GM12878 (cell line): ENCODE measurements at regions not wholly inside any gene's neighbourhood (a gene's known extent, or its start where the extent isn't known, plus 50 kb on each side); places are given as distances from the start of the nearest gene placed in this dataset.

Source experiments
- ATAC-seq: fragments of 200-7000 bp; cut with Tn5 transposase; 3 replicates; pipeline ENCODE4 v1.9.1; 2020; ENCODE audit warnings: mild to moderate bottlenecking, moderate library complexity
- BruUV-seq: library from RNA; stranded (reverse); fragments of 400-500 nt; replicated peaks from 2 replicates; lab custom pipeline; 2021; lab: Mats Ljungman, UMichigan
- CTCF ChIA-PET: fragments of 300-600 bp; sonication (Branson Sonifier 250); formaldehyde crosslinking; extraction: SDS; loops from one replicate; lab custom pipeline; 2021; ENCODE audit warnings: inconsistent platforms; lab: Yijun Ruan, JAX
- POLR2A ChIA-PET: fragments of 350-600 bp; formaldehyde crosslinking; extraction: SDS; loops from one replicate; lab custom pipeline; 2021; ENCODE audit warnings: inconsistent platforms; lab: Charles Lee
- RAD21 ChIA-PET: fragments of 300-600 bp; sonication (Branson Sonifier 250); formaldehyde crosslinking; loops from one replicate; lab custom pipeline; 2023; ENCODE audit warnings: antibody characterized with exemption; ENCODE audit not compliant: unreplicated experiment; lab: Charles Lee
- SMC1A ChIA-PET: fragments of 300-600 bp; sonication (Branson Sonifier 250); formaldehyde crosslinking; loops from one replicate; lab custom pipeline; 2023; ENCODE audit not compliant: unreplicated experiment, uncharacterized antibody; lab: Charles Lee
- DNase-seq: peaks from one replicate; pipeline ENCODE4 v3.0.0-alpha.2; 2011; ENCODE audit warnings: low read depth, low spot score
- FAIRE-seq: peaks from 3 replicates; lab custom pipeline; 2011; peaks lifted over from hg19 to GRCh38; lab: Jason Lieb, UNC
- H2AFZ ChIP-seq: 2 replicates; pipeline ENCODE4 v1.6.0; 2011; ENCODE audit warnings: low read depth, low read length, control low read depth; ENCODE audit not compliant: control insufficient read depth
- H3K27ac ChIP-seq: 2 replicates; pipeline ENCODE4 v1.5.1; 2011; ENCODE audit warnings: control low read depth; ENCODE audit not compliant: control insufficient read depth, insufficient read depth
- H3K27me3 ChIP-seq, 2 experiments: replicated peaks in 1 of 2; 2 replicates each; pipeline versions ENCODE4 v1.6.0 to v1.6.1; 2011; ENCODE audit warnings: low read length in 1 of 2; ENCODE audit not compliant: control insufficient read depth in 2 of 2, insufficient read depth in 2 of 2
- H3K36me3 ChIP-seq, 2 experiments: 2 replicates each; pipeline ENCODE4 v1.5.1; 2011; ENCODE audit warnings: low read length in 1 of 2; ENCODE audit not compliant: control insufficient read depth in 2 of 2, insufficient read depth in 2 of 2
- H3K4me1 ChIP-seq: 2 replicates; pipeline ENCODE4 v1.6.1; 2011; ENCODE audit warnings: mild to moderate bottlenecking, low read length, moderate library complexity, mixed read lengths; ENCODE audit not compliant: control insufficient read depth, insufficient read depth
- H3K4me2 ChIP-seq: 2 replicates; pipeline ENCODE4 v1.6.0; 2011; ENCODE audit warnings: control low read depth; ENCODE audit not compliant: control insufficient read depth, insufficient read depth
- H3K4me3 ChIP-seq: fragments of 200-600 bp; sonication (generic); 2 replicates; pipeline ENCODE4 v1.5.1; 2016
- H3K79me2 ChIP-seq: 2 replicates; pipeline ENCODE4 v1.6.0; 2011; ENCODE audit warnings: low read length; ENCODE audit not compliant: control insufficient read depth, insufficient read depth
- H3K9ac ChIP-seq: 2 replicates; pipeline ENCODE4 v1.8.0; 2011; ENCODE audit warnings: low read length, control low read depth, mixed read lengths; ENCODE audit not compliant: control insufficient read depth, insufficient read depth
- H3K9me3 ChIP-seq: replicated peaks from 3 replicates; pipeline ENCODE4 v1.5.1; 2011; ENCODE audit warnings: mild to moderate bottlenecking, low read length; ENCODE audit not compliant: control insufficient read depth, insufficient read depth
- H4K20me1 ChIP-seq: 2 replicates; pipeline ENCODE4 v1.6.0; 2011; ENCODE audit not compliant: control insufficient read depth, insufficient read depth
- BRCA1 ChIP-seq: IDR thresholded peaks from 2 replicates; pipeline ENCODE4 v1.6.1; 2011; ENCODE audit warnings: low read depth, low read length, improper control_type of control experiment
- EP300 ChIP-seq, 2 experiments: fragments of 150-350 bp in 1 of 2; IDR thresholded peaks; 2 replicates each; pipeline ENCODE4 v1.6.1; 2011 to 2012; ENCODE audit warnings: low read depth in 2 of 2, low read length in 2 of 2, borderline replicate concordance in 1 of 2, improper control_type of control experiment in 1 of 2, inconsistent platforms in 1 of 2; ENCODE audit not compliant: control insufficient read depth in 1 of 2
- EZH2 ChIP-seq: IDR thresholded peaks from 2 replicates; pipeline ENCODE4 v1.6.1; 2012; ENCODE audit warnings: low read depth, mild to moderate bottlenecking, control low read depth, inconsistent platforms, low read length, borderline replicate concordance; ENCODE audit not compliant: control insufficient read depth
- FOXK2 ChIP-seq: fragments of 450-650 bp; IDR thresholded peaks from 2 replicates; pipeline ENCODE4 v1.6.1; 2017; ENCODE audit warnings: mild to moderate bottlenecking, moderate library complexity
- IRF3 ChIP-seq: fragments of 450-650 bp; IDR thresholded peaks from 2 replicates; pipeline ENCODE4 v1.6.1; 2014; ENCODE audit warnings: mild to moderate bottlenecking
- MLLT1 ChIP-seq: fragments of 450-650 bp; IDR thresholded peaks from 2 replicates; pipeline ENCODE4 v1.6.1; 2016; ENCODE audit warnings: mild to moderate bottlenecking
- MTA2 ChIP-seq: fragments of 450-650 bp; IDR thresholded peaks from 2 replicates; pipeline ENCODE4 v1.6.1; 2016; ENCODE audit warnings: low read depth, mild to moderate bottlenecking, moderate library complexity
- MYC ChIP-seq: IDR thresholded peaks from 2 replicates; pipeline ENCODE4 v1.6.1; 2011; ENCODE audit warnings: mild to moderate bottlenecking, low read length, moderate library complexity, inconsistent platforms; ENCODE audit not compliant: insufficient read depth, insufficient replicate concordance, insufficient read length, severe bottlenecking
- PKNOX1 ChIP-seq: fragments of 450-650 bp; IDR thresholded peaks from 2 replicates; pipeline ENCODE4 v1.6.1; 2016; ENCODE audit warnings: mild to moderate bottlenecking
- RELB ChIP-seq: fragments of 450-650 bp; IDR thresholded peaks from 2 replicates; pipeline ENCODE4 v1.6.1; 2017; ENCODE audit warnings: low read depth, mild to moderate bottlenecking, moderate library complexity
- RFX5 ChIP-seq: IDR thresholded peaks from 2 replicates; pipeline ENCODE4 v1.6.1; 2011; ENCODE audit warnings: low read depth, low read length, improper control_type of control experiment
- SMAD5 ChIP-seq: IDR thresholded peaks from 2 replicates; pipeline ENCODE4 v1.6.1; 2016; ENCODE audit warnings: antibody characterized with exemption, low read depth
- SREBF2 ChIP-seq: IDR thresholded peaks from 2 replicates; pipeline ENCODE4 v1.6.1; 2012; ENCODE audit warnings: mild to moderate bottlenecking, low read length
- STAT1 ChIP-seq: fragments of 450-650 bp; conservative IDR thresholded peaks from 2 replicates; pipeline ENCODE4 v1.6.1; 2014; ENCODE audit warnings: antibody characterized with exemption, mild to moderate bottlenecking
- WGBS: methylation state at CpG from one replicate; pipeline ENCODE4 v1.1.6; 2016; ENCODE audit warnings: low lambda C conversion rate; ENCODE audit not compliant: insufficient replicate concordance, insufficient coverage; ENCODE audit errors: missing lambda C conversion rate; 5-methylcytosine and 5-hydroxymethylcytosine counted together
- in situ Hi-C: fragments of 300-500 bp; cut with MboI; formaldehyde crosslinking; loops from 9 replicates; pipeline ENCODE4 v1.14.3; 2018; ENCODE audit warnings: mixed read lengths
- intact Hi-C: fragments of 100-400 bp; cut with micrococcal nuclease; formaldehyde crosslinking; loops from one replicate; pipeline ENCODE4 v1.14.2; 2022; ENCODE audit not compliant: unreplicated experiment

- TF ChIP-seq EP300 (IDR thresholded peaks at IDR 0.05; ENCODE audit: borderline replicate concordance in 1 of 2, control insufficient read depth in 1 of 2, low read depth in 2 of 2, low read length in 2 of 2), result peak; percentile 69 to 75; a peak in 3 of 4 replicates
- TF ChIP-seq FOXK2, result no peak
- no peak for TF ChIP-seq EZH2
- TF ChIP-seq SREBF2, result no peak
- TF ChIP-seq SMAD5, result no peak
- TF ChIP-seq IRF3, result no peak
- no peak for TF ChIP-seq BRCA1
- no peak for TF ChIP-seq STAT1
These were observed 784.6 kb downstream of the NR2F2 start (continued) for GRCh38 chr15:97114900-97115760.

- no peak overlapping the region for H2AFZ ChIP-seq
- no peak overlapping the region for H3K4me3 ChIP-seq
- no peaks in the 10 kb centered on the region for H3K36me3 ChIP-seq
- DNase-seq (no peak), FAIRE-seq (no peak), ATAC-seq (no peak)
- no peak overlapping the region for H3K27ac ChIP-seq
- H3K27me3 ChIP-seq, result no peaks in the 10 kb centered on the region
- CTCF ChIA-PET, result no interaction called here
- H4K20me1 ChIP-seq, result no peaks in the 10 kb centered on the region
- H3K9me3 ChIP-seq, result no peaks in the 10 kb centered on the region
- no peaks in the 10 kb centered on the region for H3K4me1 ChIP-seq
- 0 out of 2 replicates have a peak, but pooled peaks have one; percentile 19 for TF ChIP-seq RELB
- TF ChIP-seq MTA2, result 0 out of 2 replicates have a peak, but pooled peaks have one; percentile 7
- 0 out of 2 replicates have a peak, but pooled peaks have one; percentile 6 for TF ChIP-seq MLLT1
- TF ChIP-seq MYC, result no peak
- no peak for TF ChIP-seq RFX5
- 0 out of 2 replicates have a peak, but pooled peaks have one; percentile 11 for TF ChIP-seq PKNOX1
- RAD21 ChIA-PET, result interaction anchor here (0.8 to 1.5 kb wide), 5 partner anchors 14 to 124 kb away, joined by 3 to 5 read pairs (median 3); no protein-coding TSS in a partner anchor
- POLR2A ChIA-PET, result interaction anchor here (0.6 to 1.3 kb wide), 3 partner anchors 14 to 225 kb away, joined by 3 to 4 read pairs (median 3); no protein-coding TSS in a partner anchor
- intact Hi-C loops (no loop called here), in situ Hi-C loops (no loop called here)
- SMC1A ChIA-PET, result interaction anchor here (0.7 to 4.5 kb wide), 9 partner anchors 13 to 625 kb away, joined by 3 to 19 read pairs (median 4); no protein-coding TSS in a partner anchor
- no peaks in the 10 kb centered on the region for H3K79me2 ChIP-seq
- 7% methylated on average over 3 of the region's 3 CpGs for WGBS
- no TSS peak for BruUV-seq
- H3K9ac ChIP-seq, result no peak overlapping the region
- H3K4me2 ChIP-seq, result no peak overlapping the region
These were observed 785.2 kb downstream of the NR2F2 start for GRCh38 chr15:97115761-97116070.
